Amniotic epithelial cell (primary cell): ENCODE measurements at regions not wholly inside any gene's neighbourhood (a gene's known extent, or its start where the extent isn't known, plus 50 kb on each side); places are given as distances from the start of the nearest gene placed in this dataset.
"Not testable (repeated sequence)": the region's sequence is repeated elsewhere in the genome, so short reads cannot be mapped to it uniquely, and the experiment has no call there.

Experiments
- DNase-seq: peaks from one replicate; pipeline ENCODE4 v3.0.0-alpha.2; 2010; ENCODE audit warnings: low read depth

DNA sequence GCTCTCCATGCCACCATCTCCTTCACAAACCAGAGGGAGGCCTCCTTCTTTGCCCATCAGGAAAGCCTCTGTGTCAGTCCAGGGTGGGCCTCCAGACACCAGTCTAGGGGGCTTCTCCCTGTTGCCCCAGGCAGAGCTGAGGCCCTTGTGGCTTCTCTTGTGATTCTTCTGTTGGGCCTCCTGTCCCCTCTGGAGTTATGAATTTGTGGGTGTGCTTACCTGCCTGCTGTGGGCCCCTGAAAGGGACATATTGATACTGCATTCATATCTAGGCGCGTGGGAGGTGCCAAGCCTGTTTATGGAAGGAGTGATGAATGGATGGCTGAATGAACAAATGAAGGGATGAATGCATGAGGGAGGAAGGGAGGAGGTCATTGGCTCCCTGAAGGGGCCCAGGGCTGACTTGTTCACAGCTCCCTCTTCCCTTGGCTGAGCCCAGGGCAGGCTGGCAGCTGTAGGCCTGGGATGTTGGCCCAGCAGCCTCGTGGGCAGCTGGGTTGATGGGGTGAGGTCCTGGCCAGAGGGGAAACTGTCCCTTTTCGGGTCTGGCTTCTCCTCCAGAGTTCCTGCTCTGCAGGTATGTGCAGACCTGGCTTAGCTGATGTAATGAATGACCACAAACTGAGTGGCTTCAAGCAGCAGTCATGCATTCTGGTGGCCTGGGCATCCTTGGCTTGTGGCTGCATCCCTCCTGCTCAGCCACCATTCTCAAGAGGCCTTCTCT is 195.4 kb downstream of the GOLGA6L6 start:
- DNase-seq = no peak

DNA sequence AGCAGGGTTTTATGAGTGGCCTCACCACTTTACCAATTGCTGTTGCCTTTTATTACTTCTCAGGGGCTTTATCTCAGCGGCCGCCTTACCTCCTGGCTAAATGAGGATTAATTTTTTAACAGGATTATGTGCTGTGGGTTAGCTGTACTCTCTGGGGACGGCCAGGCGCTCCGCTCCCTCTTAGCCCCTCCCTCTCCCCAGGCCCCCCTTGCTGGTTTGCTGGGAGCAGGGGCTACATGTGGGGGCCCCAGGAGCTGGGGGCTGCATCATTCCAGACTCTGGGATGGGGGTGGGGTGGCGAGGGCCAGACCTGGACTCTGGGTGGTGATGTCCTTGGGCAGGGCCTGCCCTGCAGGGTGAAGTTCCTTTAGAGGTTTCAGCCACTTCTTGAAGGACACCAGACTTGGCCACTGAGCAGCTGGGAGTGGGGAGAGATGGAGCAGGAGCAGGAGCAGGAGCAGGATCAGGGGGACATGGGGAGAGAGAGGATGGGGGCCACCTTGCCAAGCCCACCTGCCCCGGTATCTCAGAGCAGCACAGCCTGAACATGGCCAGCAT is 196.1 kb downstream of the GOLGA6L6 start:
- no peak for DNase-seq

DNA sequence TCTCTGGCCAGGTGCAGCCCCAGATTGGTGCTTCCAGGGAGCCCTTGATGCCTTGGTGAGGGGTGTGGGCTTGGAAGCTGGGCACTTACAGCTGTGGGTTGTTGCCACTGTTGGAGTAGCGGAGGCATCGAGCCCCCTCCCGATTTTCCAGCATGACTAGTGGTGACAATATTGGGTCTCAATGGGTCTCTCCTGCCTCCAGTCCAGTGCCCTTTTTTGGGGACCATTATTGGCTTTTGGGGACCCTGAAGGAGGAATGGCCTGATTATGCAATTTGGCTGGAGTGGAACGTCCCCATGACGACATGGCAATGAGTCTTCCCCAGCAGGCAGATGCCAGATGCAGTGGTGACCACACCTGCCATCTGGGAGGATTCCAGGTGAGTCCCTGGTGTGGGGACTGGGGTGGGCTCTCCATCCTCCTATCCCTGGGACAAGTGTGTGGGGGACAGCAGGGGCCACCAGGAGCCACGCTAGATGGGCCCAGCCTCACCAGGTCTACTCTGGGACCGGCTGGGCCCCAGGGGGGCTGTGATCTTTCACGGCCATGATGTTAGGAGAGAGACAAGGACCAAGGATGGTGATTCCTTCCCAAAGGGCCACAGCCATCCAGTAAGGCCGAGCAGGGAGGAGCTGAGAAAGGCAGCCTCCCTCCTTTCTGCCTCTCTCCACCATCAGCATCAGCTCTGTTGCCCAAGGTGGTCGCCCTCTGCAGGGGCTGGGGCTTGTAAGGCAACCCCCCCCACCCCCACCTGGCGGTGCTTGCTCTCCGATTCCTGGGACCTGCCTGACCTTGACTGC is 196.8 kb downstream of the GOLGA6L6 start:
- DNase-seq = no peak

DNA sequence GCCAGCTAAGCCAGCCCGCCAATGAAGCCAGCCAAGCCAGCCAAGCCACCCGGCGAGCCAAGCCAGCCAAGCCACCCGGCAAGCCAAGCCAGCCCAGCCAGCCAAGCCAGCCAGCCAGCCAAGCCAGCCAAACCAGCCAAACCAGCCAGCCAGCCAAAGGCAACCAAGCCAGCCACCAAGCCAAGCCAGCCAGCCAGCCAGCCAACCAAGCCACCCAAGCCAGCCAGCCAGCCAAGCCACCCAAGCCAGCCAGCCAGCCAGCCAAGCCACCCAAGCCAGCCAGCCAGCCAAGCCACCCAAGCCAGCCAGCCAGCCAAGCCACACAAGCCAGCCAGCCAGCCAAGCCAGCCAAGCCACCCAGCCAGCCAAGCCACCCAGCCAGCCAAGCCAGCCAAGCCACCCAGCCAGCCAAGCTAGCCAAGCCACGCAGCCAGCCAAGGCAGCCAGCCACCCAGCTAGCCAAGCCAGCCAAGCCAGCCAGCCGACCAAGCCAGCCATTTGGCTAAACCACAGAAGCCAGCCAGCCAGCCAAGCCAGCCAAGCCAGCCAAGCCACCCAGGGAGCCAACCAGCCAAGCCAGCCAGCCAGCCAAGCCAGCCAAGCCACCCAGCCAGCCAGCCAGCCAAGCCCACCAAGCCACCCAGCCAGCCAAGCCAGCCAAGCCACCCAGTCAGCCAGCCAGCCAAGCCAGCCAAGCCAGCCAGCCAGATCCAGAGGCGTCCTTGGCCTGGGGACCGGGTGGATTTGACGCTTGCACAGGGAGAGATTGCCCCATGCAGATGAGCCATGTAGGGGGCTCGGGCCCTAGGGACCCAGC is 198.0 kb downstream of the GOLGA6L6 start:
- not testable (repeated sequence) for DNase-seq

DNA sequence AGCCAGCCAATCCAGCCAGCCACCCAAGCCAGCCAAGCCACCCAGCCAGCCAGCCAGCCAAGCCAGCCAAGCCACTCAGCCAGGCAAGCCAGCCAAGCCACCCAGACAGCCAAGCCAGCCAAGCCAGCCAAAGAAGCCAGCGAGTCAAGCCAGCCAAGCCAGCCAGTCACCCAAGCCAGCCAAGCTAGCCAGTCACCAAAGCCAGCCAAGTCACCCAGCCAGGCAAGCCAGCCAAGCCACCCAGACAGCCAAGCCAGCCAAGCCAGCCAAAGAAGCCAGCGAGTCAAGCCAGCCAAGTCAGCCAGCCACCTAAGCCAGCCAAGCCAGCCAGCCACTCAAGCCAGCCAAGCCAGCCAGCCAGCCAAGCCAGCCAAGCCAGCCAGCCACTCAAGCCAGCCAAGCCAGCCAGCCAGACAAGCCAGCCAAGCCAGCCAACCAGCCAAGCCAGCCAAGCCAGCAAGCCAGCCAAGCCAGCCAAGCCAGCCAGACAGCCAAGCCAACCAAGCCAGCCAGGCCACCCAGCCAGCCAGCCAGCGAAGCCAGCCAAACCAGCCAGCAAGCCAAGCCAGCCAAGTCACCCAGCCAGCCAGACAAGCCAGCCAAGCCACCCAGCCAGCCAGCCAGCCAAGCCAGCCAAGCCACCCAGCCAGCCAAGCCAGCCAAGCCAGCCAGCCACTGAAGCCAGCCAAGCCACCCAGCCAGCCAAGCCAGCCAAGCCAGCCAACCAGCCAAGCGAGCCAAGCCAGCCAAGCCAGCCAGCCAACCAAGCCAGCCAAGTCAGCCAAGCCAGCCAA is 198.8 kb downstream of the GOLGA6L6 start:
- DNase-seq = not testable (repeated sequence)

DNA sequence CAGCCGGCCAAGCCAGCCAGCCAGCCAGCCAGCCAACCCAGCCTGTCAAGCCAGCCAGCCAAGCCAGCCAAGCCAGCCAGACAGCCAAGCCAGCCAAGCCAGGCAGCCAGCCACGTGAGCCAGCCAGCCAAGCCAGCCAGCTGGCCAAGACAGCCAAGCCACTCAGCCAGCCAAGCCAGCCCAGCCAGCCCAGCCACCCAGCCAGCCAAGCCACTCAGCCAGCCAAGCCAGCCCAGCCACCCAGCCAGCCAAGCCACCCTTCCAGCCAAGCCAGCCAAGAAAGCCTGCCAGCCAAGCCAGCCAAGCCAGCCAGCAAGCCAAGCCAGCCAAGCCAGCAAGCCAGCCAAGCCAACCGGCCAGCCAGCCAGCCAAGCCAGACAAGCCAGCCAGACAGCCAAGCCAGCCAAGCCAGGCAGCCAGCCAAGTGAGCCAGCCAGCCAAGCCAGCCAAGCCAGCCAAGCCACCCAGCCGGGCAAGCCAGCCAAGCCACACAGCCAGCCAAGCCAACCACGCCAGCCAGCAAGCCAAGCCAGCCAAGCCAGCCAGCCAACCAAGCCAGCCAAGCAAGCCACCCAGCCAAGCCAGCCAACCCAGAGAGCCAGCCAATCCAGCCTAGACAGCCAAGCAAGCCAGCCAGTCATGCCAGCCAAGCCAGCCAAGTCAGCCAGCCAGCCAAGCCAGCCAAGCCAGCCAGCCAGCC is 199.5 kb downstream of the GOLGA6L6 start:
- no peak for DNase-seq

DNA sequence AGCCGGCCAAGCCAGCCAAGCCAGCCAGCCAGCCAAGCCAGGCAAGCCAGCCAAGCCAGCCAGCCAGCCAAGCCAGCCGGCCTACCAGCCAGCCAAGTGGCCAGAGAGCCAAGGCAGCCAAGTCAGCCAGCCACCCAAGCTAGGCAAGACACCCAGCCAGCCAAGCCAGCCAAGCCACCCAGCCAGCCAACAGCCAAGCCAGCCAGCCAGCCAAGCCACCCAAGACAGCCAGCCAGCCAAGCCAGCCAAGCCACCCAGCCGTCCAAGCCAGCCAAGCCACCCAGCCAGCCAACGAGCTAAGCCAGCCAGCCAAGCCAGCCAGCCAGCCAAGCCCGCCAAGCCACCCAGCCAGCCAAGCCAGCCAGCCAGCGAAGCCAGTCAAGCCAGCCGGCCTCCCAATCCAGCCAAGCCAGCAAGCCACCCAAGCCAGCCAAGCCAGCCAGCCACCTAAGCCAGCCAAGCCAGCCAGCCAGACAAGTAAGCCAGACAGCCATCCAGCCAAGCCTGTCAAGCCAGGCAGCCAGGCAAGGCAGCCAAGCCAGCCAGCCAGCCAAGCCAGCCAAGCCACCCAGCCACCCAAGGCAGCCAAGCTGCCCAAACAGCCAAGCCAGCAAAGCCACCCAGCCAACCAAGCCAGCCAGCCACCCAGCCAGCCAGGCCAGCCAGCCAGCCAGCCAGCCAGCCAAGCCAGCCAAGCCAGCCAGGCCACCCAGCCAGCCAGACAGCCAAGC is 200.5 kb downstream of the GOLGA6L6 start:
- no peak for DNase-seq

DNA sequence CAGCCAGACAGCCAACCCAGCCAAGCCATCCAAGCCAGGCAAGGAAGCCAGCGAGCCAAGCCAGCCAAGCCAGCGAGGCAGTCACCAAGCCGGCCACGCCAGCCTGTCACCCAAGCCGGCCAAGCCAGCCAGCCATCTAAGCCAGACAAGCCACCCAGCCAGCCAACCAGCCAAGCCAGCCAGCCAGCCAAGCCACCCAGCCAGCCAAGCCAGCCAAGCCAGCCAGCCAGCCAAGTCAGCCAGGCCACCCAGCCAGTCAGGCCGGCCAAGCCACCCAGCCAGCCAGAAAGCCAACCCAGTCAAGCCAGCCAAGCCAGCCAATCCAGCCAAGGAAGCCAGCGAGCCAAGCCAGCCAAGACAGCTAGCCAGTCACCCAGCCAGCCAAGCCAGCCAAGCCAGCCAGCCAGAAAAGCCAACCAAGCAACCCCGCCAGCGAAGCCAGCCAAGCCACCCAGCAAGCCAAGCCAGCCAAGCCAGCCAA is 201.2 kb downstream of the GOLGA6L6 start:
- DNase-seq = no peak

DNA sequence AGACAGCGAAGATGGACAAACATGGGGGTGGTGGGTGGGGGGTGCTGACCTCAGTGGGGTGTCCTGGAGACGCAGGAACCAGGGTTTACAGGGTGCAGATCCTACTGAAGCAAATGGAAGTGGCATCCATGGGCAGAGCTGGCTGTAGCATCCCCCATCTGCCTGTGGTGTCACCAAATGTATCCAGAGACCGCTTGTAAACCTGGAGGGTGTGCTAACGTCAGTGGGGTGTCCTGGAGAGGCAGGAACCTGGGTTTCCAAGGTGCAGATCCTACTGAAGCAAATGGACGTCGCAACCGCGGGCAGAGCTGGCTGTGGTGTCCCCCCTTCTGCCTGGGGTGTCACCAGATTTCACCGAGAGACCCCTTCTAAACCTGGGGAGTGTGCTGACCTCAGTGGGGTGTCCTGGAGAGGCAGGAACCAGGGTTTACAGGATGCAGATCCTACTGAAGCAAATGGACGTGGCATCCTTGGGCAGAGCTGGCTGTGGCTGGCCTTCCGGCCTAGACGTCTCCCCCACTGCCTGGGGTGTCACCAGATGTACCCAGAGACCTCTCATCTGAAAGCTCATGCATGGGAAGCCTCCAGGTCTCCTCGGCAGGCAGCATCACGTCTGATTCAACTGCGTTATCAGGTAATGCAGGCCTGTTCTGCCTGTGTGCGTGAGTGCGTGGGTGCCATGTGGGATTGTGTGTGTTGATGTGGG is 202.4 kb downstream of the GOLGA6L6 start:
- DNase-seq = not testable (repeated sequence)

DNA sequence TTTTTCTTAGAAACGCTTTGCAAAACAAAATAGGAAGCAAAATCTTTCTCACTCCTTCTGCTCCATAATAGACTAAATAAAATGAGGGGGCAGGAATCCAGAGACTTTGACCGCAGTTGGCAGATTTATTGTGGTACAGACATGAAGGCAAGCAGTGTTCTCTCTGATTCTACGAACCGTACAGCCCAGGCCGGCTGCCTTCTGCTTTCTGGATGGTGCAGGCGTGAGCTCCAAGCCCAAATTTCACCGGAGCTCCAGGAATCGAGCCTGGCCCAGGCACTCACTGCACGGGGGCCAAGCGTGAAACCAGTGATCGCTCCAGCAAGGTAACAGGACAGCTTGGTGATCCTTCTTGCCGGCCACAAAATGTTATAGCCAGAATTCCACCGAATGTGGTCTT is 202.9 kb downstream of the GOLGA6L6 start:
- DNase-seq = not testable (repeated sequence)

DNA sequence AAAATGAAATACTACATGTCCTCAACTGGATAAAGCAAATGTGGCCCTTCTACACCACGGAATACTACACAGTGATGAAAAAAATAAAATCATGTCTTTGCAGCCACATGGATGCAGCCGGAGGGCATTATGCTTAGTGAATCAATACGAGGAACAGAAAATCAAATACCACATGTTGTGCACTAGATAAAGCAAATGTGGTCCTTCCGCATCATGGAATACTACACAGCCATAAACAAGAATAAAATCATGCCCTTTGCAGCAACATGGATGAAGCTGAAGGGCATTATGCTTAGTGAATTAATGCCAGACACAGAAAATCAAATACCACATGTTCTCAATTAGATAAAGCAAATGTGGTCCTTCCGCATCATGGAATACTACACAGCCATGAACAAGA is 204.4 kb downstream of the GOLGA6L6 start:
- DNase-seq = not testable (repeated sequence)

DNA sequence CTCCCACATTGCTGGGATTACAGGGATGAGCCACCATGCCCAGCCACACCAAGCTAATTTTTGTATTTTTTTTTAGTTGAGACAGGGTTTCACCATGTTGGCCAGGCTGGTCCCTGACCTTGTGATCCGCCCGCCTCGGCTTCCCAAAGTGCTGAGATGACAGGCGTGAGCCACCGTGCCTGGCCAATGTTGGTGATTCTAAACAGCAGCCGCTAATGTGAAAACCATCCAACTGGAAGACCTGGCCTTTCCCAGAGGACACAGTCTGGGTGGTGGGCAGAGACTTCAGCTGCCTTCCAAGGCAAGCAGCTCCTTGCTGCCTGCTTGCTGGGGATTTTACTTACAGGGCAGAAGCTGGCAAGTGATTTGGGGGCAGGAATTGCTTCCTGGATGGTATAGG is 207.1 kb downstream of the GOLGA6L6 start:
- not testable (repeated sequence) for DNase-seq

DNA sequence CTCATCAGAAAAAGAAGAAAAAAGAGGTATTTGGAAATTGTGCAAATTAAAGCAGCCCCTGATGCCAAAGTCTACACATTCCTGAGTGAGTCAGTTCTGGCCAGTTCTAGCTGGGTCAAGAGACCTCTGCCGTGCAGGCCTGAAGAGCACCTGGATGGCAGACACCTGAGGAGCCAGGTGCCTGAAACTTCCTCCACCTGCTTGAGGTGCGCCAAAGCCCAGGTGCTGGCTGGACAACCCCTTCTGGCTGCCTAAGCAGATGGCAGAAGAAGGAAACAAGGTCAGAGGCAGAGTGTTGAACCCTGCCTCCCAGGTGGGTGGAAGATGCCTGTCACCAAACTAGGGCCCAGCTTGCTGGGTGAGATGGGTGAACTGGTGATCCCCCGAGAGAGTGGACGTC is 215.8 kb downstream of the GOLGA6L6 start:
- not testable (repeated sequence) for DNase-seq

DNA sequence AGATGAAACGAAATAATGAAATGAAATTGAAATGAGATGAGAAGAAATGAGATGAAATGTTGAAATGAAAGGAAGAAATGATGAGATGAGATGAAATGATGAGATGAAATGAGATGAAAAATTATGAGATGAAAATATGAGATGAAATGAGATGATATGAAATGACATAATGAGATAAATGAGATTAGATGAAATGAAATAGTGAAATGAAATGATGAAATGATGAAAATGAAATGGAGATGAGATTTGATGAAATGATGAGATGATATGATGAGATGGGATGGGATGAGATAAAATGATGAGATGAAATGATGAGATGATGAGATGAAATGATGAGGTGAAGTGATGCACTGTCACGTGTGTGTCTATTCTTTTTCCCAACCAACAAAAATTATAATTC is 224.5 kb downstream of the GOLGA6L6 start:
- not testable (repeated sequence) for DNase-seq

DNA sequence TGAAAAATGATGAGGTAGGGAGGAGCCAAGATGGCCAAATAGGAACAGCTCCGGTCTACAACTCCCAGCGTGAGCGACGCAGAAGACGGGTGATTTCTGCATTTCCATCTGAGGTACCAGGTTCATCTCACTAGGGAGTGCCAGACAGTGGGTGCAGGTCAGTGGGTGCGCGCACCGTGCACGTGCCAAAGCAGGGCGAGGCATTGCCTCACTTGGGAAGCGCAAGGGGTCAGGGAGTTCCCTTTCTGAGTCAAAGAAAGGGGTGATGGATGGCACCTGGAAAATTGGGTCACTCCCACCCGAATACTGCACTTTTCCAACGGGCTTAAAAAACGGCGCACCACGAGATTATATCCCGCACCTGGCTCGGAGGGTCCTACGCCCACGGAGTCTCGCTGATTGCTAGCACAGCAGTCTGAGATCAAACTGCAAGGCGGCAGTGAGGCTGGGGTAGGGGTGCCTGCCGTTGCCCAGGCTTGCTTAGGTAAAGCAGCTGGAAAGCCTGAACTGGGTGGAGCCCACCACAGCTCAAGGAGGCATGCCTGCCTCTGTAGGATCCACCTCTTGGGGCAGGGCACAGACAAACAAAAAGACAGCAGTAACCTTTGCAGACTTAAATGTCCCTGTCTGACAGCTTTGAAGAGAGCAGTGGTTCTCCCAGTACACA is 230.5 kb downstream of the GOLGA6L6 start:
- DNase-seq = not testable (repeated sequence)

DNA sequence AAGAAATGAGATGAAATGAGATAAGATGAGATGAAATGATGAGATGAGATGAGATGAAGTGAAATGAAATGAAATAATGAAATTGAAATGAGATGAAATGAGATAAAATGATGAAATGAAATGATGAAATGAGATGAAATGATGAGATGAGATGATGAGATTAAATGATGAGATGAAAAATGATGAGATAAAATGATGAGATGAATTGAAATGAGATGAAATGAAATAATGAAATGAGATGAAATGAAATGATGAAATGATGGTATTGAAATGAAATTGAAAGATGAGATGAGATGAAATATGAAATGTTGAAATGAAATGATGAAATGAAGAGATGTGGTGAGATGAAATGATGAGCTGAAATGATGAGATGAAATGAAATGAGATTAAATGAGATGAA is 231.0 kb downstream of the GOLGA6L6 start:
- DNase-seq = no peak

DNA sequence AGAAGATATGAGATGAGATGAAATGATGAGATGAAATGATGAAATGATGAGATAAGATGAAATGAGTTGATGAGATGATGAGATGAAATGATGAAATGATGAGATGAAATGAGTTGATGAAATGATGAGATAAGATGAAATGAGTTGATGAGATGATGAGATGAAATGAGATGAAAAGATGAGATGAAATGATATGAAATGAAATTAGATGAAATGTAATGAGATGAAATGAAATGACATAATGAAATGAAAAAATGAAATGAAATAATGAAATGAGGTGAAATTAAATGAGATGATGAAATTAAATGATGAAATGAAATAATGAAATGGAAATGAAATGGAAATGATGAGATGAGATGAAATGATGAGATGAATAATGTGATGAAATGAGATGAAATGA is 231.6 kb downstream of the GOLGA6L6 start:
- DNase-seq = not testable (repeated sequence)

DNA sequence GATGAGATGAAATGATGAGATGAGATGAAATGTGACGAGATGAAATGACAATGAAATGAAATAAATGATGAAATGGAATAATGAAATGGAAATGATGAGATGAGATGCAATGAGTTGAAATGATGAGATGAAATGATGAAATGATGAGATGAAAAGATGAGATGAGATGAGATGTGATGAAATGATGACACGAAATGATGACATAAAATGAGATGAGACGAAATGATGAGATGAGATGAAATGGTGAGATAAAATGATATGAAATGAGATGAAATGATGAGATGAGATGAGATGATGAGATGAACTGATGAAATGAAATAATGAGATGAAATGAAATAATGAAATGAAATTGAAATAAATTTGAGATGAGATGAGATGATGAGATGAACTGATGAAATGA is 232.2 kb downstream of the GOLGA6L6 start:
- not testable (repeated sequence) for DNase-seq
